ENCODE measurements at regions not wholly inside any gene's neighbourhood (a gene's known extent, or its start where the extent isn't known, plus 50 kb on each side); places are given as distances from the start of the nearest gene placed in this dataset.

GRCh38 chr5:124192716-124193115 lies 553.7 kb downstream of the ZNF608 start:
- DNase-seq, result no peak
- peaks cover 0 to 6% of the 10 kb centered on the region in 2 donors for H3K4me1 ChIP-seq
- intact Hi-C loops (cut with DNase I; ENCODE audit: low total_unique reads), result no loop called here

GRCh38 chr5:124185716-124186115 lies 560.7 kb downstream of the ZNF608 start:
- H3K27me3 ChIP-seq, result no peaks in the 10 kb centered on the region
- DNase-seq (no peak), ATAC-seq (no peak)
- TF ChIP-seq CTCF (IDR thresholded peaks at IDR 0.05 in 4 of 5, conservative IDR thresholded peaks at IDR 0.05 in 1 of 5) (no peak), POLR2A (IDR thresholded peaks at IDR 0.05) (no peak)
- no peak overlapping the region for H3K27ac ChIP-seq
- H3K9me3 ChIP-seq, result no peaks in the 10 kb centered on the region
- H3K4me1 ChIP-seq, result no peaks in the 10 kb centered on the region
- intact Hi-C loops (cut with DNase I; ENCODE audit: low total_unique reads), result no loop called here
- H3K36me3 ChIP-seq, result no peaks in the 10 kb centered on the region
- no peak overlapping the region for H3K4me3 ChIP-seq
- in situ Hi-C loops (cut with MboI; ENCODE audit: low sequenced_read_pairs in 4 of 4), result no loop called here

More at GRCh38 chr5:124192716-124193115, 553.7 kb downstream of the ZNF608 start:
- TF ChIP-seq CTCF (IDR thresholded peaks at IDR 0.05 in 4 of 5, conservative IDR thresholded peaks at IDR 0.05 in 1 of 5) (no peak), POLR2A (IDR thresholded peaks at IDR 0.05) (no peak)
- no peak overlapping the region for H3K27ac ChIP-seq
- H3K27me3 ChIP-seq, result no peaks in the 10 kb centered on the region
- ATAC-seq, result no peak
- no peak overlapping the region for H3K4me3 ChIP-seq
- no peaks in the 10 kb centered on the region for H3K9me3 ChIP-seq
- no peaks in the 10 kb centered on the region for H3K36me3 ChIP-seq
- in situ Hi-C loops (cut with MboI; ENCODE audit: low sequenced_read_pairs in 4 of 4), result no loop called here

GRCh38 chr5:124182133-124182532 lies 564.3 kb downstream of the ZNF608 start:
- intact Hi-C loops (cut with DNase I; ENCODE audit: low total_unique reads), result no loop called here
- in situ Hi-C loops (cut with MboI; ENCODE audit: low sequenced_read_pairs in 4 of 4), result no loop called here
- H3K4me3 ChIP-seq, result no peak overlapping the region
- H3K27me3 ChIP-seq, result no peaks in the 10 kb centered on the region
- H3K4me1 ChIP-seq, result no peaks in the 10 kb centered on the region
- DNase-seq (no peak), ATAC-seq (no peak)
- TF ChIP-seq CTCF (IDR thresholded peaks at IDR 0.05 in 4 of 5, conservative IDR thresholded peaks at IDR 0.05 in 1 of 5) (no peak), POLR2A (IDR thresholded peaks at IDR 0.05) (no peak)
- H3K9me3 ChIP-seq, result no peaks in the 10 kb centered on the region
- no peaks in the 10 kb centered on the region for H3K36me3 ChIP-seq
- H3K27ac ChIP-seq, result no peak overlapping the region

GRCh38 chr5:124180875-124181461 lies 565.5 kb downstream of the ZNF608 start:
- in situ Hi-C loops (cut with MboI; ENCODE audit: low sequenced_read_pairs in 4 of 4), result no loop called here
- TF ChIP-seq POLR2A (IDR thresholded peaks at IDR 0.05) (no peak), CTCF (IDR thresholded peaks at IDR 0.05 in 4 of 5, conservative IDR thresholded peaks at IDR 0.05 in 1 of 5) (no peak)
- Histone ChIP-seq H3K4me1 (no peaks in the 10 kb centered on the region), H3K27me3 (no peaks in the 10 kb centered on the region), H3K4me3 (no peak overlapping the region), H3K36me3 (no peaks in the 10 kb centered on the region), H3K27ac (no peak overlapping the region), H3K9me3 (no peaks in the 10 kb centered on the region)
- DNase-seq (no peak), ATAC-seq (no peak)
- intact Hi-C loops (cut with DNase I; ENCODE audit: low total_unique reads), result no loop called here

GRCh38 chr5:124180299-124180874 lies 566.1 kb downstream of the ZNF608 start:
- Histone ChIP-seq H3K36me3 (no peaks in the 10 kb centered on the region), H3K4me1 (no peaks in the 10 kb centered on the region), H3K4me3 (no peak overlapping the region), H3K27ac (no peak overlapping the region), H3K9me3 (no peaks in the 10 kb centered on the region), H3K27me3 (no peaks in the 10 kb centered on the region)
- no peak for ATAC-seq
- no peak for TF ChIP-seq CTCF (IDR thresholded peaks at IDR 0.05 in 4 of 5, conservative IDR thresholded peaks at IDR 0.05 in 1 of 5)
- TF ChIP-seq POLR2A (IDR thresholded peaks at IDR 0.05), result no peak
- no peak for DNase-seq
- intact Hi-C loops (cut with DNase I; ENCODE audit: low total_unique reads), result no loop called here
- in situ Hi-C loops (cut with MboI; ENCODE audit: low sequenced_read_pairs in 4 of 4), result no loop called here

Measured in gastrocnemius medialis (tissue), 4 donors.